GM12878 (cell line): ENCODE measurements at regions not wholly inside any gene's neighbourhood (a gene's known extent, or its start where the extent isn't known, plus 50 kb on each side); places are given as distances from the start of the nearest gene placed in this dataset.

ENCODE experiments used
- CBX3 ChIP-seq: fragments of 200-600 bp; sonication (generic); IDR thresholded peaks from 2 replicates; pipeline ENCODE4 v1.6.1; 2016; ENCODE audit warnings: low read depth, borderline replicate concordance
- CREM ChIP-seq: IDR thresholded peaks from 2 replicates; pipeline ENCODE4 v1.6.1; 2014; ENCODE audit warnings: antibody characterized with exemption, low read depth
- POLR2A ChIP-seq: IDR thresholded peaks from 2 replicates; pipeline ENCODE4 v1.6.1; 2011; ENCODE audit warnings: low read depth, mild to moderate bottlenecking, low read length
- TF ChIP-seq, protein P1 (sequence below), 3 experiments: IDR thresholded peaks in 2 of 3; conservative IDR thresholded peaks in 1 of 3; 2 replicates each; pipeline ENCODE4 v1.5.1; 2011; ENCODE audit warnings: low read depth in 3 of 3, low read length in 3 of 3, mild to moderate bottlenecking in 3 of 3, control low read depth in 2 of 3, moderate library complexity in 2 of 3, inconsistent platforms in 1 of 3, mixed read lengths in 1 of 3; ENCODE audit not compliant: control insufficient read depth in 2 of 3, insufficient read depth in 1 of 3; ENCODE audit errors: extremely low read depth in 1 of 3

DNA sequence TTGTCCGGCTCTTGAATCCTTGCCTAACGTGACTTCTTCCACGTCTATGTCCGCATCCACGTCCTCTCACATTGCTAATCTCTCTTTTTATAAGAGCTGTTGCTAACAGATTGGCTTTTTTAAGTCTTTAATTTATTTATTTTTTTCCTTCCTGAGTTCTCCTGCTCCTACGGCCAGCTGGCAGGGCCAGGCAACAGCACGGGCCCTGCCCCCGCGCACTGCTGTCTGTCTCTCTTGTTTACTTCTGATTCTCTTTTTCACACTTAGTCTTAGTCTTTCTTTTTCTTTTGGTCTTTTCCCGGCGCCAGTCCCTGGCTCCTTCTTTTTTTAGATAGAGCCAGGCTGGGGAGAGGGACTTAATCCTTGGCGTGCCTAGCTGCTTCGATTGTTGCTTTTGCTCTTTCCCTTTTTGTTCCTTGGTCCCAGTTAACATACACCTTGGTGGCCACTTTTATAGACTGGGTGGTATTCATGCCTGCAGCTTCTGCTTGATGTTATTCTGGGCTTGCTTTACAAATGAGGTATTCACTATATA, 53.2 kb upstream of the RBMX start:
- TF ChIP-seq, protein P1, sequence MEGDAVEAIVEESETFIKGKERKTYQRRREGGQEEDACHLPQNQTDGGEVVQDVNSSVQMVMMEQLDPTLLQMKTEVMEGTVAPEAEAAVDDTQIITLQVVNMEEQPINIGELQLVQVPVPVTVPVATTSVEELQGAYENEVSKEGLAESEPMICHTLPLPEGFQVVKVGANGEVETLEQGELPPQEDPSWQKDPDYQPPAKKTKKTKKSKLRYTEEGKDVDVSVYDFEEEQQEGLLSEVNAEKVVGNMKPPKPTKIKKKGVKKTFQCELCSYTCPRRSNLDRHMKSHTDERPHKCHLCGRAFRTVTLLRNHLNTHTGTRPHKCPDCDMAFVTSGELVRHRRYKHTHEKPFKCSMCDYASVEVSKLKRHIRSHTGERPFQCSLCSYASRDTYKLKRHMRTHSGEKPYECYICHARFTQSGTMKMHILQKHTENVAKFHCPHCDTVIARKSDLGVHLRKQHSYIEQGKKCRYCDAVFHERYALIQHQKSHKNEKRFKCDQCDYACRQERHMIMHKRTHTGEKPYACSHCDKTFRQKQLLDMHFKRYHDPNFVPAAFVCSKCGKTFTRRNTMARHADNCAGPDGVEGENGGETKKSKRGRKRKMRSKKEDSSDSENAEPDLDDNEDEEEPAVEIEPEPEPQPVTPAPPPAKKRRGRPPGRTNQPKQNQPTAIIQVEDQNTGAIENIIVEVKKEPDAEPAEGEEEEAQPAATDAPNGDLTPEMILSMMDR (IDR thresholded peaks at IDR 0.05 in 2 of 3, conservative IDR thresholded peaks at IDR 0.05 in 1 of 3; ENCODE audit: control insufficient read depth in 2 of 3, extremely low read depth in 1 of 3, insufficient read depth in 1 of 3, low read depth in 3 of 3, low read length in 3 of 3), result no peak
- TF ChIP-seq CBX3 (no peak), CREM (no peak), POLR2A (no peak)
